GM12878 (cell line): ENCODE measurements at regions not wholly inside any gene's neighbourhood (a gene's known extent, or its start where the extent isn't known, plus 50 kb on each side); places are given as distances from the start of the nearest gene placed in this dataset.

ENCODE experiments used
- ATAC-seq: fragments of 200-7000 bp; cut with Tn5 transposase; 3 replicates; pipeline ENCODE4 v1.9.1; 2020; ENCODE audit warnings: mild to moderate bottlenecking, moderate library complexity
- BruUV-seq: library from RNA; stranded (reverse); fragments of 400-500 nt; replicated peaks from 2 replicates; lab custom pipeline; 2021; lab: Mats Ljungman, UMichigan
- CTCF ChIA-PET: fragments of 300-600 bp; sonication (Branson Sonifier 250); formaldehyde crosslinking; extraction: SDS; loops from one replicate; lab custom pipeline; 2021; ENCODE audit warnings: inconsistent platforms; lab: Yijun Ruan, JAX
- POLR2A ChIA-PET: fragments of 350-600 bp; formaldehyde crosslinking; extraction: SDS; loops from one replicate; lab custom pipeline; 2021; ENCODE audit warnings: inconsistent platforms; lab: Charles Lee
- RAD21 ChIA-PET: fragments of 300-600 bp; sonication (Branson Sonifier 250); formaldehyde crosslinking; loops from one replicate; lab custom pipeline; 2023; ENCODE audit warnings: antibody characterized with exemption; ENCODE audit not compliant: unreplicated experiment; lab: Charles Lee
- SMC1A ChIA-PET: fragments of 300-600 bp; sonication (Branson Sonifier 250); formaldehyde crosslinking; loops from one replicate; lab custom pipeline; 2023; ENCODE audit not compliant: unreplicated experiment, uncharacterized antibody; lab: Charles Lee
- DNase-seq: peaks from one replicate; pipeline ENCODE4 v3.0.0-alpha.2; 2011; ENCODE audit warnings: low read depth, low spot score
- FAIRE-seq: peaks from 3 replicates; lab custom pipeline; 2011; peaks lifted over from hg19 to GRCh38; lab: Jason Lieb, UNC
- H2AFZ ChIP-seq: 2 replicates; pipeline ENCODE4 v1.6.0; 2011; ENCODE audit warnings: low read depth, low read length, control low read depth; ENCODE audit not compliant: control insufficient read depth
- H3K27ac ChIP-seq: 2 replicates; pipeline ENCODE4 v1.5.1; 2011; ENCODE audit warnings: control low read depth; ENCODE audit not compliant: control insufficient read depth, insufficient read depth
- H3K27me3 ChIP-seq, 2 experiments: replicated peaks in 1 of 2; 2 replicates each; pipeline versions ENCODE4 v1.6.0 to v1.6.1; 2011; ENCODE audit warnings: low read length in 1 of 2; ENCODE audit not compliant: control insufficient read depth in 2 of 2, insufficient read depth in 2 of 2
- H3K36me3 ChIP-seq, 2 experiments: 2 replicates each; pipeline ENCODE4 v1.5.1; 2011; ENCODE audit warnings: low read length in 1 of 2; ENCODE audit not compliant: control insufficient read depth in 2 of 2, insufficient read depth in 2 of 2
- H3K4me1 ChIP-seq: 2 replicates; pipeline ENCODE4 v1.6.1; 2011; ENCODE audit warnings: mild to moderate bottlenecking, low read length, moderate library complexity, mixed read lengths; ENCODE audit not compliant: control insufficient read depth, insufficient read depth
- H3K4me2 ChIP-seq: 2 replicates; pipeline ENCODE4 v1.6.0; 2011; ENCODE audit warnings: control low read depth; ENCODE audit not compliant: control insufficient read depth, insufficient read depth
- H3K4me3 ChIP-seq: fragments of 200-600 bp; sonication (generic); 2 replicates; pipeline ENCODE4 v1.5.1; 2016
- H3K79me2 ChIP-seq: 2 replicates; pipeline ENCODE4 v1.6.0; 2011; ENCODE audit warnings: low read length; ENCODE audit not compliant: control insufficient read depth, insufficient read depth
- H3K9ac ChIP-seq: 2 replicates; pipeline ENCODE4 v1.8.0; 2011; ENCODE audit warnings: low read length, control low read depth, mixed read lengths; ENCODE audit not compliant: control insufficient read depth, insufficient read depth
- H3K9me3 ChIP-seq: replicated peaks from 3 replicates; pipeline ENCODE4 v1.5.1; 2011; ENCODE audit warnings: mild to moderate bottlenecking, low read length; ENCODE audit not compliant: control insufficient read depth, insufficient read depth
- H4K20me1 ChIP-seq: 2 replicates; pipeline ENCODE4 v1.6.0; 2011; ENCODE audit not compliant: control insufficient read depth, insufficient read depth
- DPF2 ChIP-seq: fragments of 450-650 bp; IDR thresholded peaks from 2 replicates; pipeline ENCODE4 v1.6.1; 2017; ENCODE audit warnings: mild to moderate bottlenecking
- JUND ChIP-seq: IDR thresholded peaks from 2 replicates; pipeline ENCODE4 v1.6.1; 2012; ENCODE audit warnings: low read depth, mild to moderate bottlenecking, low read length, improper control_type of control experiment, moderate library complexity
- MTA2 ChIP-seq: fragments of 450-650 bp; IDR thresholded peaks from 2 replicates; pipeline ENCODE4 v1.6.1; 2016; ENCODE audit warnings: low read depth, mild to moderate bottlenecking, moderate library complexity
- MTA3 ChIP-seq: IDR thresholded peaks from 2 replicates; pipeline ENCODE4 v1.6.1; 2012; ENCODE audit warnings: low read length, inconsistent platforms, borderline replicate concordance
- TCF12 ChIP-seq: IDR thresholded peaks from 2 replicates; pipeline ENCODE4 v1.6.1; 2011; ENCODE audit warnings: low read depth, mild to moderate bottlenecking, low read length
- WRNIP1 ChIP-seq: IDR thresholded peaks from 2 replicates; pipeline ENCODE4 v1.6.1; 2011; ENCODE audit warnings: low read depth, low read length, improper control_type of control experiment, borderline replicate concordance
- WGBS: methylation state at CpG from one replicate; pipeline ENCODE4 v1.1.6; 2016; ENCODE audit warnings: low lambda C conversion rate; ENCODE audit not compliant: insufficient replicate concordance, insufficient coverage; ENCODE audit errors: missing lambda C conversion rate; 5-methylcytosine and 5-hydroxymethylcytosine counted together
- in situ Hi-C: fragments of 300-500 bp; cut with MboI; formaldehyde crosslinking; loops from 9 replicates; pipeline ENCODE4 v1.14.3; 2018; ENCODE audit warnings: mixed read lengths
- intact Hi-C: fragments of 100-400 bp; cut with micrococcal nuclease; formaldehyde crosslinking; loops from one replicate; pipeline ENCODE4 v1.14.2; 2022; ENCODE audit not compliant: unreplicated experiment
- TF ChIP-seq, protein P1 (sequence below): IDR thresholded peaks from 2 replicates; pipeline ENCODE4 v1.6.1; 2012; ENCODE audit warnings: low read depth, low read length, improper control_type of control experiment
- TF ChIP-seq, protein P2 (sequence below): IDR thresholded peaks from 2 replicates; pipeline ENCODE4 v1.6.1; 2012; ENCODE audit warnings: low read depth, low read length, improper control_type of control experiment
- TF ChIP-seq, protein P3 (sequence below): fragments of 150-350 bp; IDR thresholded peaks from 2 replicates; pipeline ENCODE4 v1.6.1; 2014; ENCODE audit warnings: mild to moderate bottlenecking, low read depth, low read length
- TF ChIP-seq, protein P4 (sequence below): fragments of 450-650 bp; IDR thresholded peaks from 2 replicates; pipeline ENCODE4 v1.6.1; 2018; ENCODE audit warnings: borderline replicate concordance, mild to moderate bottlenecking; ENCODE audit not compliant: partially characterized antibody
- TF ChIP-seq, protein P5 (sequence below): IDR thresholded peaks from 2 replicates; pipeline ENCODE4 v1.6.1; 2011; ENCODE audit warnings: low read depth, low read length, improper control_type of control experiment, borderline replicate concordance

DNA sequence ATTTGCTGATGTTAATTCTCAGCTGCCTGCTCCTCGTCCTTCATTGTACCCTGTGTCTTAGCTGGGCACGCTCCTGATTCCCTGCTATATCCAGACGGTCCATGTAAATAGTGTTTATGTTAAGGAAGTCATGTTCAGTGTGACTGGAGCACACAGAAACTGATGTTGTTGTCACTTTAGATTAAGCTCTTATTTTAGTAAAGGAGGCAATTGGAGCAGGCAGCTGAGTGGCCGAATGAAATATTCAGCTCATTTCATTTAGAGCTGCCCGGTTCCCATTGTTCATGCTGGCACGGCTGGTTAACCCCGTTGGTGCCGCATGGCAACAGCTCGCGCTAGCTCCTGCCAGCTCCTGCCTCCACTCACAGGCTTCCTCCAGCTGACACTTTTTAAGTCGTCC, 446.8 kb upstream of the SOX5 start:
- no peaks in the 10 kb centered on the region for H3K4me1 ChIP-seq
- no peak overlapping the region for H3K9ac ChIP-seq
- H3K27ac ChIP-seq = no peak overlapping the region
- H3K36me3 ChIP-seq = no peaks in the 10 kb centered on the region
- in situ Hi-C loops (no loop called here), intact Hi-C loops (no loop called here)
- no peaks in the 10 kb centered on the region for H4K20me1 ChIP-seq
- 66% methylated on average over 11 of the region's 11 CpGs for WGBS
- no peaks in the 10 kb centered on the region for H3K79me2 ChIP-seq
- CTCF ChIA-PET = interaction anchor here (0.6 to 1.1 kb wide), 3 partner anchors 10 to 557 kb away, joined by 3 read pairs; no protein-coding TSS in a partner anchor
- FAIRE-seq (no peak), DNase-seq (no peak), ATAC-seq (no peak)
- H2AFZ ChIP-seq = no peak overlapping the region
- H3K4me3 ChIP-seq = no peak overlapping the region
- SMC1A ChIA-PET = interaction anchor here (0.8 kb wide), 1 partner anchor 13 kb away, joined by 3 read pairs; no protein-coding TSS in a partner anchor
- H3K4me2 ChIP-seq = no peak overlapping the region
- POLR2A ChIA-PET = no interaction called here
- no TSS peak for BruUV-seq
- H3K27me3 ChIP-seq = no peaks in the 10 kb centered on the region
- no peaks in the 10 kb centered on the region for H3K9me3 ChIP-seq
- TF ChIP-seq JUND = no peak
- TF ChIP-seq MTA3 = no peak
- no peak for TF ChIP-seq DPF2
- no peak for TF ChIP-seq TCF12
- no peak for TF ChIP-seq WRNIP1
- TF ChIP-seq, protein P1, sequence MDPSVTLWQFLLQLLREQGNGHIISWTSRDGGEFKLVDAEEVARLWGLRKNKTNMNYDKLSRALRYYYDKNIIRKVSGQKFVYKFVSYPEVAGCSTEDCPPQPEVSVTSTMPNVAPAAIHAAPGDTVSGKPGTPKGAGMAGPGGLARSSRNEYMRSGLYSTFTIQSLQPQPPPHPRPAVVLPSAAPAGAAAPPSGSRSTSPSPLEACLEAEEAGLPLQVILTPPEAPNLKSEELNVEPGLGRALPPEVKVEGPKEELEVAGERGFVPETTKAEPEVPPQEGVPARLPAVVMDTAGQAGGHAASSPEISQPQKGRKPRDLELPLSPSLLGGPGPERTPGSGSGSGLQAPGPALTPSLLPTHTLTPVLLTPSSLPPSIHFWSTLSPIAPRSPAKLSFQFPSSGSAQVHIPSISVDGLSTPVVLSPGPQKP = no peak
- TF ChIP-seq, protein P2, sequence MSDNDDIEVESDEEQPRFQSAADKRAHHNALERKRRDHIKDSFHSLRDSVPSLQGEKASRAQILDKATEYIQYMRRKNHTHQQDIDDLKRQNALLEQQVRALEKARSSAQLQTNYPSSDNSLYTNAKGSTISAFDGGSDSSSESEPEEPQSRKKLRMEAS = no peak
- TF ChIP-seq, protein P3, sequence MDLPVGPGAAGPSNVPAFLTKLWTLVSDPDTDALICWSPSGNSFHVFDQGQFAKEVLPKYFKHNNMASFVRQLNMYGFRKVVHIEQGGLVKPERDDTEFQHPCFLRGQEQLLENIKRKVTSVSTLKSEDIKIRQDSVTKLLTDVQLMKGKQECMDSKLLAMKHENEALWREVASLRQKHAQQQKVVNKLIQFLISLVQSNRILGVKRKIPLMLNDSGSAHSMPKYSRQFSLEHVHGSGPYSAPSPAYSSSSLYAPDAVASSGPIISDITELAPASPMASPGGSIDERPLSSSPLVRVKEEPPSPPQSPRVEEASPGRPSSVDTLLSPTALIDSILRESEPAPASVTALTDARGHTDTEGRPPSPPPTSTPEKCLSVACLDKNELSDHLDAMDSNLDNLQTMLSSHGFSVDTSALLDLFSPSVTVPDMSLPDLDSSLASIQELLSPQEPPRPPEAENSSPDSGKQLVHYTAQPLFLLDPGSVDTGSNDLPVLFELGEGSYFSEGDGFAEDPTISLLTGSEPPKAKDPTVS = no peak
- TF ChIP-seq, protein P4, sequence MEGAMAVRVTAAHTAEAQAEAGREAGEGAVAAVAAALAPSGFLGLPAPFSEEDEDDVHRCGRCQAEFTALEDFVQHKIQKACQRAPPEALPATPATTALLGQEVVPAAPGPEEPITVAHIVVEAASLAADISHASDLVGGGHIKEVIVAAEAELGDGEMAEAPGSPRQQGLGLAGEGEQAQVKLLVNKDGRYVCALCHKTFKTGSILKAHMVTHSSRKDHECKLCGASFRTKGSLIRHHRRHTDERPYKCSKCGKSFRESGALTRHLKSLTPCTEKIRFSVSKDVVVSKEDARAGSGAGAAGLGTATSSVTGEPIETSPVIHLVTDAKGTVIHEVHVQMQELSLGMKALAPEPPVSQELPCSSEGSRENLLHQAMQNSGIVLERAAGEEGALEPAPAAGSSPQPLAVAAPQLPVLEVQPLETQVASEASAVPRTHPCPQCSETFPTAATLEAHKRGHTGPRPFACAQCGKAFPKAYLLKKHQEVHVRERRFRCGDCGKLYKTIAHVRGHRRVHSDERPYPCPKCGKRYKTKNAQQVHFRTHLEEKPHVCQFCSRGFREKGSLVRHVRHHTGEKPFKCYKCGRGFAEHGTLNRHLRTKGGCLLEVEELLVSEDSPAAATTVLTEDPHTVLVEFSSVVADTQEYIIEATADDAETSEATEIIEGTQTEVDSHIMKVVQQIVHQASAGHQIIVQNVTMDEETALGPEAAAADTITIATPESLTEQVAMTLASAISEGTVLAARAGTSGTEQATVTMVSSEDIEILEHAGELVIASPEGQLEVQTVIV = no peak
- TF ChIP-seq MTA2 = no peak
- TF ChIP-seq, protein P5, sequence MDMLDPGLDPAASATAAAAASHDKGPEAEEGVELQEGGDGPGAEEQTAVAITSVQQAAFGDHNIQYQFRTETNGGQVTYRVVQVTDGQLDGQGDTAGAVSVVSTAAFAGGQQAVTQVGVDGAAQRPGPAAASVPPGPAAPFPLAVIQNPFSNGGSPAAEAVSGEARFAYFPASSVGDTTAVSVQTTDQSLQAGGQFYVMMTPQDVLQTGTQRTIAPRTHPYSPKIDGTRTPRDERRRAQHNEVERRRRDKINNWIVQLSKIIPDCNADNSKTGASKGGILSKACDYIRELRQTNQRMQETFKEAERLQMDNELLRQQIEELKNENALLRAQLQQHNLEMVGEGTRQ = no peak
- RAD21 ChIA-PET = no interaction called here
